Caco-2 (cell line): ENCODE measurements at regions not wholly inside any gene's neighbourhood (a gene's known extent, or its start where the extent isn't known, plus 50 kb on each side); places are given as distances from the start of the nearest gene placed in this dataset.

Experiments used
- BruUV-seq: library from RNA; stranded (reverse); fragments of 400-500 nt; replicated peaks from 2 replicates; lab custom pipeline; 2021; lab: Mats Ljungman, UMichigan
- CTCF ChIA-PET: fragments of 300-600 bp; sonication (Branson Sonifier 250); formaldehyde crosslinking; loops from one replicate; lab custom pipeline; 2022; ENCODE audit warnings: antibody characterized with exemption; lab: Charles Lee
- POLR2A ChIA-PET: fragments of 300-600 bp; sonication (Branson Sonifier 250); formaldehyde crosslinking; loops from one replicate; lab custom pipeline; 2022; ENCODE audit warnings: antibody characterized with exemption; lab: Charles Lee
- DNase-seq, 2 experiments: peaks; one replicate each; pipeline versions ENCODE4 v3.0.0 to v3.0.0-alpha.2; 2020 to 2022
- H3K27me3 ChIP-seq: replicated peaks from 2 replicates; pipeline ENCODE4 v1.6.0; 2011; ENCODE audit warnings: low read length; ENCODE audit not compliant: control insufficient read depth, insufficient read depth
- H3K36me3 ChIP-seq: 2 replicates; pipeline ENCODE4 v1.5.1; 2011; ENCODE audit warnings: low read length; ENCODE audit not compliant: control insufficient read depth, insufficient read depth
- H3K4me1 ChIP-seq: fragments of 250-450 bp; sonication (Bioruptor Pico); 2 replicates; pipeline ENCODE4 v1.5.1; 2020; ENCODE audit warnings: mild to moderate bottlenecking
- H3K4me3 ChIP-seq: 2 replicates; pipeline ENCODE4 v1.5.1; 2011; ENCODE audit warnings: low read depth, mild to moderate bottlenecking, control low read depth, low read length
- H3K9me3 ChIP-seq: fragments of 250-450 bp; sonication (Bioruptor Pico); 2 replicates; pipeline ENCODE4 v1.5.1; 2020; ENCODE audit warnings: mild to moderate bottlenecking, moderate library complexity
- H3K27ac Mint-ChIP-seq: one replicate; pipeline ENCODE4 v1.8.0; 2022; ENCODE audit warnings: mixed read lengths; ENCODE audit not compliant: unreplicated experiment
- H3K27me3 Mint-ChIP-seq: one replicate; pipeline ENCODE4 v1.8.0; 2022; ENCODE audit warnings: mixed read lengths; ENCODE audit not compliant: insufficient read depth, unreplicated experiment
- H3K36me3 Mint-ChIP-seq: one replicate; pipeline ENCODE4 v1.8.0; 2022; ENCODE audit warnings: mild to moderate bottlenecking, mixed read lengths; ENCODE audit not compliant: insufficient read depth, unreplicated experiment
- H3K4me1 Mint-ChIP-seq: one replicate; pipeline ENCODE4 v1.8.0; 2022; ENCODE audit warnings: low read depth, mixed read lengths; ENCODE audit not compliant: unreplicated experiment
- H3K4me3 Mint-ChIP-seq: one replicate; pipeline ENCODE4 v1.8.0; 2022; ENCODE audit warnings: mild to moderate bottlenecking, moderate library complexity, mixed read lengths; ENCODE audit not compliant: unreplicated experiment
- H3K9me3 Mint-ChIP-seq: one replicate; pipeline ENCODE4 v1.8.0; 2022; ENCODE audit warnings: mixed read lengths; ENCODE audit not compliant: unreplicated experiment
- intact Hi-C: fragments of 100-400 bp; cut with micrococcal nuclease; formaldehyde crosslinking; loops from one replicate; pipeline ENCODE4 v1.10.0; 2022; ENCODE audit not compliant: unreplicated experiment
- TF ChIP-seq, protein P1 (sequence below), 2 experiments: fragments of 200-600 bp in 1 of 2; IDR thresholded peaks; 1 replicate in 1 of 2; 2 replicates in 1 of 2; pipeline versions ENCODE4 v1.5.1 to v1.8.0; 2011 to 2022; ENCODE audit warnings: antibody characterized with exemption in 1 of 2, control low read depth in 1 of 2, inconsistent platforms in 1 of 2, low read depth in 1 of 2, low read length in 1 of 2, mild to moderate bottlenecking in 1 of 2, moderate library complexity in 1 of 2; ENCODE audit not compliant: insufficient read depth in 1 of 2, severe bottlenecking in 1 of 2, unreplicated experiment in 1 of 2

GRCh38 chr2:9760069-9760901 lies 83.0 kb upstream of the TAF1B start:
- Histone ChIP-seq H3K36me3 (no peaks in the 10 kb centered on the region), H3K4me1 (no peaks in the 10 kb centered on the region), H3K27me3 (no peaks in the 10 kb centered on the region), H3K9me3 (no peaks in the 10 kb centered on the region), H3K4me3 (no peak overlapping the region)
- POLR2A ChIA-PET: no interaction called here
- CTCF ChIA-PET: interaction anchor here (1.1 kb wide), 1 partner anchor 9 kb away, joined by 4 read pairs; no protein-coding TSS in a partner anchor
- Mint-ChIP-seq H3K36me3 (no peaks in the 10 kb centered on the region), H3K27me3 (peaks cover 3% of the 10 kb centered on the region), H3K4me1 (no peaks in the 10 kb centered on the region), H3K9me3 (no peaks in the 10 kb centered on the region), H3K27ac (no peak overlapping the region), H3K4me3 (no peak overlapping the region)
- TF ChIP-seq, protein P1, sequence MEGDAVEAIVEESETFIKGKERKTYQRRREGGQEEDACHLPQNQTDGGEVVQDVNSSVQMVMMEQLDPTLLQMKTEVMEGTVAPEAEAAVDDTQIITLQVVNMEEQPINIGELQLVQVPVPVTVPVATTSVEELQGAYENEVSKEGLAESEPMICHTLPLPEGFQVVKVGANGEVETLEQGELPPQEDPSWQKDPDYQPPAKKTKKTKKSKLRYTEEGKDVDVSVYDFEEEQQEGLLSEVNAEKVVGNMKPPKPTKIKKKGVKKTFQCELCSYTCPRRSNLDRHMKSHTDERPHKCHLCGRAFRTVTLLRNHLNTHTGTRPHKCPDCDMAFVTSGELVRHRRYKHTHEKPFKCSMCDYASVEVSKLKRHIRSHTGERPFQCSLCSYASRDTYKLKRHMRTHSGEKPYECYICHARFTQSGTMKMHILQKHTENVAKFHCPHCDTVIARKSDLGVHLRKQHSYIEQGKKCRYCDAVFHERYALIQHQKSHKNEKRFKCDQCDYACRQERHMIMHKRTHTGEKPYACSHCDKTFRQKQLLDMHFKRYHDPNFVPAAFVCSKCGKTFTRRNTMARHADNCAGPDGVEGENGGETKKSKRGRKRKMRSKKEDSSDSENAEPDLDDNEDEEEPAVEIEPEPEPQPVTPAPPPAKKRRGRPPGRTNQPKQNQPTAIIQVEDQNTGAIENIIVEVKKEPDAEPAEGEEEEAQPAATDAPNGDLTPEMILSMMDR (IDR thresholded peaks at IDR 0.05; ENCODE audit: insufficient read depth in 1 of 2, low read depth in 1 of 2, low read length in 1 of 2, severe bottlenecking in 1 of 2, unreplicated experiment in 1 of 2): no peak
- BruUV-seq: no TSS peak
- intact Hi-C loops: no loop called here
- no peak for DNase-seq

- H3K27me3 ChIP-seq: no peaks in the 10 kb centered on the region
- peaks cover 3% of the 10 kb centered on the region for H3K27me3 Mint-ChIP-seq
- H3K27ac Mint-ChIP-seq: no peak overlapping the region
- no peak for DNase-seq
- H3K36me3 ChIP-seq: no peaks in the 10 kb centered on the region
- no peaks in the 10 kb centered on the region for H3K36me3 Mint-ChIP-seq
- ChIA-PET POLR2A (no interaction called here), CTCF (no interaction called here)
- no TSS peak for BruUV-seq
- no peaks in the 10 kb centered on the region for H3K9me3 ChIP-seq
- H3K9me3 Mint-ChIP-seq: no peaks in the 10 kb centered on the region
- TF ChIP-seq, protein P1 (IDR thresholded peaks at IDR 0.05; ENCODE audit: insufficient read depth in 1 of 2, low read depth in 1 of 2, low read length in 1 of 2, severe bottlenecking in 1 of 2, unreplicated experiment in 1 of 2): no peak
- H3K4me1 Mint-ChIP-seq: no peaks in the 10 kb centered on the region
- H3K4me3 ChIP-seq: no peak overlapping the region
- H3K4me3 Mint-ChIP-seq: no peak overlapping the region
- no peaks in the 10 kb centered on the region for H3K4me1 ChIP-seq
- intact Hi-C loops: no loop called here
These were observed 82.4 kb upstream of the TAF1B start for GRCh38 chr2:9760902-9761228.

DNA sequence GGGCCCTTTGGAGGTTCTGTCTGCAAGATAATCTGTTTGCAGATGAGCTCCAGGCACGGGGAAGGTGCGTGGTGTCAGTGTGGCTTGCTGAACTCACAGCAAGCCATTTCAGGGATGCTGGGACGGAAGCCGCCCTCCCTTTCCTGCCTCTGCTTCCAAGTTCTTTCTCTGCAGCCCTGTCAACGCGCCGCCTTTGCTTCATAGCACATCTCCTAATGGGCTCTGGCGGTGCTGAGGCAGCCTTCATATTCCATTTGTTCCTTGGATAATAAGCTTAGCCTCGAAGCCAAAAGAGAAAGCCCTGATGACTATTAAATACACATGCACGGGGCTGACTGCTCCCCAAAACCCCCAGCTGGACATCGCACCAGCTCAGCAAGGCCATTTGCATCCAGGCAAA lies 81.7 kb upstream of the TAF1B start:
- no peak overlapping the region for H3K27ac Mint-ChIP-seq

More for the DNA sequence above, 81.7 kb upstream of the TAF1B start:
- Histone ChIP-seq H3K27me3 (no peaks in the 10 kb centered on the region), H3K4me3 (no peak overlapping the region), H3K36me3 (no peaks in the 10 kb centered on the region), H3K9me3 (no peaks in the 10 kb centered on the region), H3K4me1 (0 out of 2 replicates have a peak, but pooled peaks cover 3% of the 10 kb centered on the region)
- TF ChIP-seq, protein P1 (IDR thresholded peaks at IDR 0.05; ENCODE audit: insufficient read depth in 1 of 2, low read depth in 1 of 2, low read length in 1 of 2, severe bottlenecking in 1 of 2, unreplicated experiment in 1 of 2): no peak
- DNase-seq: no peak
- H3K9me3 Mint-ChIP-seq: no peaks in the 10 kb centered on the region
- H3K36me3 Mint-ChIP-seq: no peaks in the 10 kb centered on the region
- ChIA-PET POLR2A (no interaction called here), CTCF (interaction anchor here (0.7 kb wide), 1 partner anchor 131 kb away, joined by 3 read pairs; the partner anchor contains the start of gene YWHAQ)
- no TSS peak for BruUV-seq
- no peaks in the 10 kb centered on the region for H3K4me1 Mint-ChIP-seq
- peaks cover 3% of the 10 kb centered on the region for H3K27me3 Mint-ChIP-seq
- no peak overlapping the region for H3K4me3 Mint-ChIP-seq
- intact Hi-C loops: no loop called here
